ENCODE measurements at regions not wholly inside any gene's neighbourhood (a gene's known extent, or its start where the extent isn't known, plus 50 kb on each side); places are given as distances from the start of the nearest gene placed in this dataset.

GRCh38 chr2:185899366-185899765 lies 160.8 kb downstream of the FSIP2 start:
- TF ChIP-seq CTCF (conservative IDR thresholded peaks at IDR 0.05; ENCODE audit: low read length) (no peak), EZH2phosphoT487 (IDR thresholded peaks at IDR 0.05; ENCODE audit: borderline replicate concordance) (no peak)

Data from Loucy (cell line).